A673 (cell line): ENCODE measurements at regions not wholly inside any gene's neighbourhood (a gene's known extent, or its start where the extent isn't known, plus 50 kb on each side); places are given as distances from the start of the nearest gene placed in this dataset.

ENCODE experiments used
- CTCF ChIP-seq: fragments of 300-800, 200-600 bp; sonication (generic); conservative IDR thresholded peaks from 2 replicates; pipeline ENCODE4 v1.5.1; 2017; ENCODE audit warnings: low read depth, mild to moderate bottlenecking, antibody characterized with exemption, low read length, moderate library complexity, mixed read lengths
- EZH2 ChIP-seq: fragments of 200-600 bp; sonication (generic); IDR thresholded peaks from 2 replicates; pipeline ENCODE4 v1.6.1; 2017; ENCODE audit warnings: borderline replicate concordance, low read depth, mild to moderate bottlenecking, mixed read lengths, antibody characterized with exemption, low read length; ENCODE audit not compliant: poor library complexity, severe bottlenecking

DNA sequence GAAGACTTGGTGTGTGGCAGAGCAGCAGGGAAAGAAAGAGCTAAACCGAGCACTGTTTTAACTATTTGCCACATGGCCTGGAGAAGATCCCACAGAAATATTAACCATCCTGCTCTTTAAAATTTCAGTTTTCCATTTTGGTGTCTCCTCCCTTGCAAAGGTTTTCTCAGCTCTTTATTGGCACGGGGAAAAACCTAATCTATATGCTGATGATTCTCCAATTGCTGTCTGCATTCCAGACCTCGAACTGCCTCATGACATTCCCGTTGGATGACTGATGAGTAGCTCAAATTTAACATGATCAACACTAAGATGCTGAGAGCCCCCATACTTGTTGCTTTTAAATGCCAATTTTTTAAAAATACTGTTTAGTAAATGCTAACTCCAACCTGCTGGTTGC lies 115.0 kb downstream of the EMP1 start:
- TF ChIP-seq CTCF, result no peak
- no peak for TF ChIP-seq EZH2
